SK-N-MC (cell line): ENCODE measurements at regions not wholly inside any gene's neighbourhood (a gene's known extent, or its start where the extent isn't known, plus 50 kb on each side); places are given as distances from the start of the nearest gene placed in this dataset.

Experiments used
- DNase-seq: peaks from one replicate; pipeline ENCODE4 v3.0.0-alpha.2; 2011; ENCODE audit warnings: low read depth, low spot score
- H3K27ac ChIP-seq: fragments of 200-600 bp; sonication (generic); 2 replicates; pipeline ENCODE4 v1.5.1; 2016; ENCODE audit warnings: mixed run types
- H3K36me3 ChIP-seq: fragments of 200-600 bp; sonication (generic); 2 replicates; pipeline ENCODE4 v1.6.1; 2017; ENCODE audit warnings: antibody characterized with exemption, low read length, mixed read lengths; ENCODE audit not compliant: insufficient read depth
- H3K4me3 ChIP-seq: fragments of 200-600 bp; sonication (generic); 2 replicates; pipeline ENCODE4 v1.5.1; 2016
- H3K9ac ChIP-seq: fragments of 200-600 bp; sonication (generic); 2 replicates; pipeline ENCODE4 v1.8.0; 2017; ENCODE audit warnings: mixed run types, mixed read lengths; ENCODE audit not compliant: insufficient read length
- H3K9me3 ChIP-seq: fragments of 200-600 bp; sonication (generic); 2 replicates; pipeline ENCODE4 v1.6.1; 2017; ENCODE audit warnings: low read depth, mild to moderate bottlenecking, antibody characterized with exemption, low read length, moderate library complexity, mixed read lengths
- EZH2 ChIP-seq: fragments of 200-600 bp; sonication (generic); IDR thresholded peaks from one replicate; pipeline ENCODE4 v1.6.1; 2017; ENCODE audit warnings: antibody characterized with exemption
- FOXP2 ChIP-seq: optimal IDR thresholded peaks from 2 replicates; pipeline ENCODE3; 2011; ENCODE audit warnings: mild to moderate bottlenecking, moderate library complexity; ENCODE audit not compliant: insufficient read depth; ENCODE audit errors: extremely low read length, control extremely low read depth
- POLR2AphosphoS5 ChIP-seq: IDR thresholded peaks from 2 replicates; pipeline ENCODE4 v1.6.1; 2012; ENCODE audit warnings: mild to moderate bottlenecking, low read depth, low read length, borderline replicate concordance

GRCh38 chr7:35415411-35415822 lies 161.5 kb upstream of the TBX20 start:
- no peak overlapping the region for H3K4me3 ChIP-seq
- no peak overlapping the region for H3K9ac ChIP-seq
- no peaks in the 10 kb centered on the region for H3K9me3 ChIP-seq
- no peak for DNase-seq
- TF ChIP-seq FOXP2 (no peak), EZH2 (no peak), POLR2AphosphoS5 (no peak)
- H3K36me3 ChIP-seq: no peaks in the 10 kb centered on the region
- H3K27ac ChIP-seq: no peak overlapping the region

DNA sequence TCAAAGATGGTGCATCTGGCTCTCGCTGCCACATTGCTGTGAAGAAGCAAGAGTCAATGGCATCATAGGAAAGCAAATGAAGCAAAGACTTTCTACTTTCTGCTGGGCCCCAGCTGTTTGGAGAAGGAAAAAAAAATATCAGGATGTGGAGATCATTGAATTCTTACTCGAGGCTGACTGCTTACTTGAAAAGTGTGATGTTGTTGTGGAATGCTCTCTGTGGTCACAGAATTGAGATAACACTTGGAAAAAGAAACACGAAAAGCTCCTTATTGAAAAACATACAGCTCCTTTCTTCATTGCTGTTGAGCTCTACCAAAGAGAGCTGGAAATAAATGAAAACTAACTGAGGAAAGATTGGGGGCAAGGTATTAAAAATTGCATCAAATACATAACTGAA lies 157.4 kb upstream of the TBX20 start:
- DNase-seq: no peak
- Histone ChIP-seq H3K27ac (no peak overlapping the region), H3K9me3 (no peaks in the 10 kb centered on the region), H3K9ac (no peak overlapping the region), H3K36me3 (no peaks in the 10 kb centered on the region), H3K4me3 (no peak overlapping the region)
- TF ChIP-seq POLR2AphosphoS5: no peak
- no peak for TF ChIP-seq FOXP2
- TF ChIP-seq EZH2: no peak

DNA sequence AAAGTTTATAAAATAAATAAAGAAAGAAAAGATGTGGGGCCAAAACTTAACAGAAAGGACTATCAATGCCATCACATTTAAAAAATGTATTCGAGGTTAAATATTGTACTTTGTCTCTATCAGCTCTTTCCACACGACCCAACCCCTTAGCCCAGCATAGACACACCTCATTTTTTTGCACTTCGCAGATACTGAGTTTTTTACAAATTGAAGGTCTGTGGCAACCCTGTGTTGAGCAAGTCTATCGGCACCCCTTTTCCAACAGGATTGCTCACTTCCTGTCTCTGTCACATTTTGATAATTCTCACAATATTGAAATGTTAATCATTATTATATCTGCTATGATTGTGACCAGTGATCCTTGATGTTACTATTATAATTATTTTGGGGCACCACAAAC lies 151.6 kb upstream of the TBX20 start:
- H3K4me3 ChIP-seq: no peak overlapping the region
- no peak overlapping the region for H3K27ac ChIP-seq
- H3K36me3 ChIP-seq: no peaks in the 10 kb centered on the region

GRCh38 chr7:35401217-35401879 lies 147.4 kb upstream of the TBX20 start:
- no peaks in the 10 kb centered on the region for H3K9me3 ChIP-seq
- H3K4me3 ChIP-seq: no peak overlapping the region
- H3K9ac ChIP-seq: no peak overlapping the region
- H3K27ac ChIP-seq: no peak overlapping the region
- no peak for DNase-seq
- no peak for TF ChIP-seq EZH2
- no peaks in the 10 kb centered on the region for H3K36me3 ChIP-seq

More for the DNA sequence above, 151.6 kb upstream of the TBX20 start:
- TF ChIP-seq FOXP2 (no peak), EZH2 (no peak)
- Histone ChIP-seq H3K9ac (no peak overlapping the region), H3K9me3 (no peaks in the 10 kb centered on the region)
- DNase-seq: no peak

GRCh38 chr7:35399840-35400239 lies 145.9 kb upstream of the TBX20 start:
- Histone ChIP-seq H3K9ac (no peak overlapping the region), H3K4me3 (no peak overlapping the region), H3K9me3 (no peaks in the 10 kb centered on the region), H3K27ac (no peak overlapping the region), H3K36me3 (no peaks in the 10 kb centered on the region)
- TF ChIP-seq EZH2: no peak
- no peak for TF ChIP-seq POLR2AphosphoS5
- no peak for TF ChIP-seq FOXP2
- no peak for DNase-seq

DNA sequence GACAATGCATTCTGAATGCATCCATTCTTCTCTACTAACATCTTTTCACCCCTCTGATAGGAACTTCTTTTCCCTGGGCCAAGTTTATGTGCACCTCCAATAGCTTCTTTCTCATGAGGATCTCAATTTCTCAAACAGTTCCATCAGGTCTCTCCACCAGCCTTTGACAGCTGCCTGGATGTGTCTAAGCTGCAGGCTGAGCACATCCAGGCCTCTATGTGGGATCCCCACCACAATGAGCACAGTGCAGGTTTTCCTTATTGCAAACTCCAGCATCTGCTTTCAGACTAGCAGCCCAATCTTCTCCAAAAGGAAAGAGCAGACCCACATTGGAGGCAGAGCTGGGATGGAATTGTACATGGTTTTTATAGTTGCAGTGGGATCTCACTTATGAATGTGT lies 145.3 kb upstream of the TBX20 start:
- DNase-seq: no peak
- no peaks in the 10 kb centered on the region for H3K36me3 ChIP-seq
- no peaks in the 10 kb centered on the region for H3K9me3 ChIP-seq
- TF ChIP-seq POLR2AphosphoS5 (no peak), FOXP2 (no peak), EZH2 (no peak)
- no peak overlapping the region for H3K9ac ChIP-seq
- H3K4me3 ChIP-seq: no peak overlapping the region
- no peak overlapping the region for H3K27ac ChIP-seq

- Histone ChIP-seq H3K4me3 (no peak overlapping the region), H3K9me3 (no peaks in the 10 kb centered on the region), H3K36me3 (no peaks in the 10 kb centered on the region), H3K9ac (no peak overlapping the region), H3K27ac (no peak overlapping the region)
- TF ChIP-seq FOXP2: no peak
- TF ChIP-seq EZH2: no peak
- TF ChIP-seq POLR2AphosphoS5: no peak
- no peak for DNase-seq
Observed at GRCh38 chr7:35398518-35398917, 144.6 kb upstream of the TBX20 start.

DNA sequence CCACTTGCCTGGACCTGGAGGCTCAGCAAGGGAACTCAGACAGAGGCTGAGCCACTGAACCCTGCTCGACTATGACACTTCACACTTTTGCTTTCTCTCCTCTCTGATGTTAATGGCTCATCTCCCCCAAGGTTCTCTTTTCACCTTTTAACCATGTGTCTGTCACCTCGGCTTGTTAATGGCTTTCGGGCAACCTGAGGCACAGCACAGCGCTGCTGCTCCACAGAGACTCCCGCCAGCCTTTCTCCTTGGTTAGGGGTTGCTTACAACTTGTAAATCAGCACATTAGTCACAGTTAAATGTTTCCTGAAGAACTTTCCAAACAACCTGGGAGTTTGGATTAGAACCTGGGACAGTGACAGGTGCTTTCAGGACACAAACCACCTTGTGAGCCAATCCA lies 136.2 kb upstream of the TBX20 start:
- Histone ChIP-seq H3K9ac (no peak overlapping the region), H3K4me3 (no peak overlapping the region), H3K36me3 (no peaks in the 10 kb centered on the region), H3K27ac (no peak overlapping the region), H3K9me3 (no peaks in the 10 kb centered on the region)
- TF ChIP-seq FOXP2: no peak
- TF ChIP-seq POLR2AphosphoS5: no peak
- no peak for TF ChIP-seq EZH2
- DNase-seq: no peak

GRCh38 chr7:35389636-35390035 lies 135.7 kb upstream of the TBX20 start:
- no peak overlapping the region for H3K27ac ChIP-seq
- no peaks in the 10 kb centered on the region for H3K36me3 ChIP-seq
- no peaks in the 10 kb centered on the region for H3K9me3 ChIP-seq
- H3K4me3 ChIP-seq: no peak overlapping the region
- TF ChIP-seq FOXP2 (no peak), EZH2 (no peak), POLR2AphosphoS5 (no peak)
- H3K9ac ChIP-seq: no peak overlapping the region
- DNase-seq: no peak
